B cell (primary cell): ENCODE measurements at regions not wholly inside any gene's neighbourhood (a gene's known extent, or its start where the extent isn't known, plus 50 kb on each side); places are given as distances from the start of the nearest gene placed in this dataset.

Experiments
- ATAC-seq: fragments of 200-7000 bp; cut with Tn5 transposase; one replicate; pipeline ENCODE4 v1.10.0; 2021; ENCODE audit warnings: low read depth, mild to moderate bottlenecking, moderate number of reproducible peaks, moderate library complexity
- CTCF ChIA-PET: fragments of 350-600 bp; sonication (Branson Sonifier 250); formaldehyde crosslinking; loops from one replicate; lab custom pipeline; 2021; ENCODE audit warnings: antibody characterized with exemption, inconsistent platforms; lab: Charles Lee
- POLR2A ChIA-PET: fragments of 350-600 bp; sonication (Branson Sonifier 250); formaldehyde crosslinking; loops from one replicate; lab custom pipeline; 2021; ENCODE audit warnings: antibody characterized with exemption; lab: Charles Lee
- DNase-seq: peaks from one replicate; pipeline ENCODE4 v3.0.0; 2013
- H2AFZ ChIP-seq: 2 replicates; pipeline ENCODE4 v1.6.1; 2012; ENCODE audit warnings: mild to moderate bottlenecking, low read depth, low read length; ENCODE audit not compliant: insufficient read depth, poor library complexity, severe bottlenecking
- H3K27ac ChIP-seq, 2 donors: 1 replicate in 1 of 2; 2 replicates in 1 of 2; pipeline ENCODE4 v1.5.1; 2012 to 2013; ENCODE audit warnings: low read length in 2 of 2, mild to moderate bottlenecking in 2 of 2, moderate library complexity in 1 of 2
- H3K27me3 ChIP-seq, 4 experiments: fragments of 200-600 bp in 1 of 4; sonication (generic) in 1 of 4; replicated peaks in 1 of 4; 1 replicate in 2 of 4; 2 replicates in 2 of 4; pipeline versions ENCODE4 v1.6.1 to v1.7.0; 2013 to 2016; ENCODE audit warnings: low read length in 3 of 4, mild to moderate bottlenecking in 2 of 4, mixed read lengths in 1 of 4, moderate library complexity in 1 of 4; ENCODE audit not compliant: insufficient read depth in 4 of 4, control insufficient read depth in 3 of 4; ENCODE audit errors: control extremely low read depth in 1 of 4
- H3K36me3 ChIP-seq, 2 experiments: replicated peaks in 1 of 2; 1 replicate in 1 of 2; 2 replicates in 1 of 2; pipeline versions ENCODE4 v1.6.1 to v1.7.1; 2013; ENCODE audit warnings: low read length in 1 of 2; ENCODE audit not compliant: insufficient read depth in 2 of 2, control insufficient read depth in 1 of 2; ENCODE audit errors: control extremely low read depth in 1 of 2, extremely low read depth in 1 of 2
- H3K4me1 ChIP-seq, 2 donors: fragments of 200-600 bp in 1 of 2; sonication (generic) in 1 of 2; 1 replicate in 1 of 2; 2 replicates in 1 of 2; pipeline versions ENCODE4 v1.5.1 to v1.6.1; 2013 to 2017; ENCODE audit warnings: low read length in 2 of 2; ENCODE audit not compliant: control insufficient read depth in 2 of 2, insufficient read depth in 2 of 2
- H3K4me2 ChIP-seq: replicated peaks from 2 replicates; pipeline ENCODE3; 2012; ENCODE audit warnings: mild to moderate bottlenecking, low read depth, low read length; ENCODE audit not compliant: poor library complexity, severe bottlenecking
- H3K4me3 ChIP-seq, 5 experiments: fragments of 200-600 bp in 1 of 5; sonication (generic) in 1 of 5; 1 replicate in 3 of 5; 2 replicates in 2 of 5; pipeline versions ENCODE4 v1.5.1 to v1.7.0; 2011 to 2016; ENCODE audit warnings: low read length in 4 of 5, mild to moderate bottlenecking in 4 of 5, low read depth in 2 of 5, control low read depth in 1 of 5, moderate library complexity in 1 of 5; ENCODE audit not compliant: insufficient read depth in 1 of 5; ENCODE audit errors: control extremely low read depth in 1 of 5, extremely low read depth in 1 of 5
- H3K79me2 ChIP-seq: fragments of 200-600 bp; sonication (generic); one replicate; pipeline ENCODE4 v1.6.0; 2016; ENCODE audit warnings: low read length; ENCODE audit not compliant: control insufficient read depth, insufficient read depth
- H3K9ac ChIP-seq: fragments of 200-600 bp; sonication (generic); 2 replicates; pipeline ENCODE4 v1.6.1; 2017; ENCODE audit warnings: mild to moderate bottlenecking, low read length, moderate library complexity
- H3K9me3 ChIP-seq, 3 donors: one replicate each; pipeline versions ENCODE4 v1.6.1 to v1.7.1; 2013; ENCODE audit warnings: low read length in 2 of 3; ENCODE audit not compliant: control insufficient read depth in 2 of 3, insufficient read depth in 1 of 3; ENCODE audit errors: control extremely low read depth in 1 of 3
- H4K20me1 ChIP-seq: 2 replicates; pipeline ENCODE4 v1.6.0; 2012; ENCODE audit warnings: mild to moderate bottlenecking, low read length; ENCODE audit not compliant: insufficient read depth, control insufficient read depth, poor library complexity, severe bottlenecking
- H3K27ac Mint-ChIP-seq: one replicate; pipeline ENCODE4 v1.8.0; 2021; ENCODE audit warnings: mixed read lengths
- H3K27me3 Mint-ChIP-seq: one replicate; pipeline ENCODE4 v1.8.0; 2021; ENCODE audit warnings: mixed read lengths
- H3K4me1 Mint-ChIP-seq: one replicate; pipeline ENCODE4 v1.8.0; 2021; ENCODE audit warnings: mixed read lengths
- H3K4me3 Mint-ChIP-seq: one replicate; pipeline ENCODE4 v1.8.0; 2021; ENCODE audit warnings: mixed read lengths
- H3K9me3 Mint-ChIP-seq: one replicate; pipeline ENCODE4 v1.8.0; 2022; ENCODE audit warnings: mixed read lengths; ENCODE audit not compliant: insufficient read depth
- CTCF ChIP-seq: fragments of 200-600 bp; IDR thresholded peaks from one replicate; pipeline ENCODE4 v1.8.0; 2022; ENCODE audit warnings: antibody characterized with exemption, mild to moderate bottlenecking
- EZH2 ChIP-seq: IDR thresholded peaks from 2 replicates; pipeline ENCODE4 v1.6.1; 2012; ENCODE audit warnings: borderline replicate concordance, low read depth, mild to moderate bottlenecking, moderate library complexity, low read length; ENCODE audit not compliant: insufficient read depth, poor library complexity, severe bottlenecking
- WGBS: methylation state at CpG from one replicate; pipeline ENCODE4 v1.1.5; 2013; ENCODE audit warnings: missing lambda C conversion rate; ENCODE audit not compliant: insufficient coverage; 5-methylcytosine and 5-hydroxymethylcytosine counted together
- intact Hi-C: fragments of 100-400 bp; cut with micrococcal nuclease; formaldehyde crosslinking; loops from one replicate; pipeline ENCODE4 v1.10.0; 2022

GRCh38 chr1:38454749-38455441 lies 404.7 kb downstream of the RRAGC start:
- Histone ChIP-seq H3K4me3 (no peak overlapping the region), H3K79me2 (no peaks in the 10 kb centered on the region), H4K20me1 (no peaks in the 10 kb centered on the region), H3K4me2 (no peak overlapping the region), H2AFZ (no peak overlapping the region), H3K4me1 (no peaks in the 10 kb centered on the region), H3K9ac (no peak overlapping the region), H3K9me3 (peaks cover 0 to 5% (median 0%) of the 10 kb centered on the region in 3 donors), H3K27ac (no peak overlapping the region), H3K36me3 (no peaks in the 10 kb centered on the region), H3K27me3 (peaks cover 0 to 3% (median 0%) of the 10 kb centered on the region in 4 experiments)
- CTCF ChIA-PET: no interaction called here
- Mint-ChIP-seq H3K27me3 (peaks cover 9% of the 10 kb centered on the region), H3K27ac (no peak overlapping the region), H3K4me1 (peaks cover 6% of the 10 kb centered on the region), H3K9me3 (no peaks in the 10 kb centered on the region), H3K4me3 (no peak overlapping the region)
- ATAC-seq: no peak
- 96% methylated on average over 6 of the region's 9 CpGs for WGBS
- TF ChIP-seq CTCF: no peak
- no peak for TF ChIP-seq EZH2
- DNase-seq: no peak
- intact Hi-C loops: no loop called here
- POLR2A ChIA-PET: no interaction called here

GRCh38 chr1:38454236-38454635 lies 405.3 kb downstream of the RRAGC start:
- H4K20me1 ChIP-seq: no peaks in the 10 kb centered on the region
- no peak overlapping the region for H3K9ac ChIP-seq
- ChIA-PET POLR2A (no interaction called here), CTCF (no interaction called here)
- no peak overlapping the region for H3K4me3 ChIP-seq
- peaks cover 8% of the 10 kb centered on the region for H3K27me3 Mint-ChIP-seq
- peaks cover 0 to 3% (median 0%) of the 10 kb centered on the region in 4 experiments for H3K27me3 ChIP-seq
- no peak overlapping the region for H2AFZ ChIP-seq
- TF ChIP-seq EZH2 (no peak), CTCF (no peak)
- DNase-seq: no peak
- H3K4me1 Mint-ChIP-seq: peaks cover 6% of the 10 kb centered on the region
- H3K36me3 ChIP-seq: no peaks in the 10 kb centered on the region
- intact Hi-C loops: no loop called here
- no peak overlapping the region for H3K4me2 ChIP-seq
- no peak overlapping the region for H3K27ac Mint-ChIP-seq
- H3K4me1 ChIP-seq: no peaks in the 10 kb centered on the region
- H3K9me3 ChIP-seq: peaks cover 0 to 5% (median 0%) of the 10 kb centered on the region in 3 donors
- no peak for ATAC-seq
- no peaks in the 10 kb centered on the region for H3K9me3 Mint-ChIP-seq
- H3K4me3 Mint-ChIP-seq: no peak overlapping the region
- H3K79me2 ChIP-seq: no peaks in the 10 kb centered on the region
- WGBS: 90% methylated on average over 2 of the region's 5 CpGs
- no peak overlapping the region for H3K27ac ChIP-seq
